Common myeloid progenitor, CD34-positive (primary cell): ENCODE measurements at regions not wholly inside any gene's neighbourhood (a gene's known extent, or its start where the extent isn't known, plus 50 kb on each side); places are given as distances from the start of the nearest gene placed in this dataset.

Experiments
- CTCF ChIA-PET: fragments of 350-600 bp; sonication (Branson Sonifier 250); formaldehyde crosslinking; loops from one replicate; lab custom pipeline; 2021; ENCODE audit warnings: antibody characterized with exemption; lab: Charles Lee
- POLR2A ChIA-PET: fragments of 350-600 bp; sonication (Branson Sonifier 250); formaldehyde crosslinking; loops from one replicate; lab custom pipeline; 2021; ENCODE audit warnings: antibody characterized with exemption; lab: Charles Lee
- DNase-seq, 3 donors: peaks; one replicate each; pipeline versions ENCODE4 v3.0.0 to v3.0.0-alpha.2; 2013
- H3K27ac ChIP-seq, 2 experiments: 1 replicate in 1 of 2; 2 replicates in 1 of 2; pipeline ENCODE4 v1.7.0; 2013; ENCODE audit warnings: inconsistent platforms in 2 of 2, low read length in 2 of 2, mild to moderate bottlenecking in 2 of 2, low read depth in 1 of 2, moderate library complexity in 1 of 2; ENCODE audit not compliant: severe bottlenecking in 2 of 2, insufficient read depth in 1 of 2, poor library complexity in 1 of 2
- H3K27me3 ChIP-seq, 5 experiments: replicated peaks in 2 of 5; 1 replicate in 3 of 5; 2 replicates in 2 of 5; pipeline versions ENCODE4 v1.6.1 to v1.7.0; 2013; ENCODE audit warnings: low read length in 4 of 5, mild to moderate bottlenecking in 2 of 5, moderate library complexity in 2 of 5, inconsistent platforms in 1 of 5; ENCODE audit not compliant: insufficient read depth in 5 of 5, control insufficient read depth in 4 of 5
- H3K36me3 ChIP-seq, 4 experiments: 1 replicate in 2 of 4; 2 replicates in 2 of 4; pipeline versions ENCODE4 v1.6.1 to v1.7.0; 2013; ENCODE audit warnings: low read length in 3 of 4, control low read depth in 1 of 4, mild to moderate bottlenecking in 1 of 4; ENCODE audit not compliant: control insufficient read depth in 4 of 4, insufficient read depth in 4 of 4
- H3K4me1 ChIP-seq, 4 experiments: 1 replicate in 3 of 4; 2 replicates in 1 of 4; pipeline versions ENCODE4 v1.6.1 to v1.7.1; 2013; ENCODE audit warnings: low read length in 3 of 4, mild to moderate bottlenecking in 3 of 4, control low read depth in 1 of 4, inconsistent platforms in 1 of 4, moderate library complexity in 1 of 4; ENCODE audit not compliant: control insufficient read depth in 4 of 4, insufficient read depth in 4 of 4; ENCODE audit errors: control extremely low read depth in 1 of 4
- H3K4me3 ChIP-seq, 7 experiments: 1 replicate in 4 of 7; 2 replicates in 3 of 7; pipeline versions ENCODE4 v1.5.1 to v1.7.0; 2013; ENCODE audit warnings: mild to moderate bottlenecking in 7 of 7, low read length in 6 of 7, moderate library complexity in 6 of 7, inconsistent platforms in 2 of 7, low read depth in 2 of 7, control low read depth in 1 of 7; ENCODE audit not compliant: insufficient read depth in 4 of 7, control insufficient read depth in 1 of 7; ENCODE audit errors: extremely low read depth in 1 of 7
- H3K9me3 ChIP-seq, 5 experiments: 1 replicate in 4 of 5; 2 replicates in 1 of 5; pipeline versions ENCODE4 v1.6.1 to v1.7.1; 2013; ENCODE audit warnings: low read length in 4 of 5, mild to moderate bottlenecking in 2 of 5, inconsistent platforms in 1 of 5, low read depth in 1 of 5, moderate library complexity in 1 of 5; ENCODE audit not compliant: control insufficient read depth in 4 of 5, insufficient read depth in 2 of 5; ENCODE audit errors: control extremely low read depth in 1 of 5
- WGBS: methylation state at CpG from one replicate; pipeline ENCODE4 v1.1.5; 2013; ENCODE audit not compliant: insufficient coverage; 5-methylcytosine and 5-hydroxymethylcytosine counted together

DNA sequence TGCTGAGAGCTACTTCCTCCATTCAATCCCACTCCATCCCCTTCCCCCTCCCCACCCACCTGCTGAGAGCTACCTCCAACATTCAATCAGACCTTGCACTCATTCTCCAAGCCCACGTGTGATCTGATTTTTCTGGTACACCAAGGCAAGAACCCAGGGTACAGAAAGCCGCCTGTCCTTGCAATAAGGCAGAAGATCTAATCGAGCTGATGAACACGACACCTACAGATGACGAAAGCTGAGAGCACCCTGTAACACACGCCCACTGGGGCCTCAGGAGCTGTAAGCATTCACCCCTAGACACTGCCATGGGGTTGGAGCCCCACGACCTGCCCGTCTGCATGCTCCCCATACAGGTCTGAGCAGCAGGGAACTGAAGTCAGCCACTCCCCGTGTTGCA is 58.3 kb downstream of the TRIML1 start:
- Histone ChIP-seq H3K36me3 (no peaks in the 10 kb centered on the region), H3K27ac (no peak overlapping the region), H3K4me1 (no peaks in the 10 kb centered on the region), H3K27me3 (no peaks in the 10 kb centered on the region), H3K9me3 (peaks cover 0 to 2% (median 0%) of the 10 kb centered on the region in 5 experiments), H3K4me3 (no peak overlapping the region)
- no peak for DNase-seq
- 96% methylated on average over 9 of the region's 9 CpGs for WGBS
- POLR2A ChIA-PET, result no interaction called here
- CTCF ChIA-PET, result no interaction called here

- 89% methylated on average over 8 of the region's 11 CpGs for WGBS
- ChIA-PET CTCF (no interaction called here), POLR2A (no interaction called here)
- Histone ChIP-seq H3K27ac (no peak overlapping the region), H3K9me3 (peaks cover 0 to 2% (median 0%) of the 10 kb centered on the region in 5 experiments), H3K4me3 (no peak overlapping the region), H3K4me1 (no peaks in the 10 kb centered on the region), H3K36me3 (no peaks in the 10 kb centered on the region), H3K27me3 (no peaks in the 10 kb centered on the region)
- no peak for DNase-seq
These were observed 59.9 kb downstream of the TRIML1 start for GRCh38 chr4:188198982-188199792.

DNA sequence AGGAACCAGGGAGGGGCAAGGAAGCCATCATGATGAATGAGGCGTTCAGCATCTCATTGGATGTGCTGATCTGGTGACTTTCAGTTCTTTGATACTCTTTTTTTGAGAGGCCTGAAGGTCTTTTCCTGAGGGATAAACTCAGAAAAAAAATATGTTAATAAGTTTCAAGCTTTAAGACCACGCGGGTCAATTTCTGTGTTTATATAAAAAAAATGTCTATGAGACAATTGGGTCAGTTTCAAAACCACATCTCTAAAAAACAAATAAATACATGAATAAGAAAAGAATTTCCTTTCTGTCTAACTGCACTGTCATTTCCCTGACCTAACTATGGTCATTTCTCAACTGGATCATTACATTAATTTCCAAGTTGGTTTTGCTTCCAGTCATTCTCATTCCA is 62.6 kb downstream of the TRIML1 start:
- ChIA-PET CTCF (no interaction called here), POLR2A (no interaction called here)
- WGBS, result 100% methylated on average over 1 of the region's 3 CpGs
- no peak overlapping the region for H3K27ac ChIP-seq
- no peaks in the 10 kb centered on the region for H3K9me3 ChIP-seq
- H3K4me1 ChIP-seq, result no peaks in the 10 kb centered on the region
- H3K36me3 ChIP-seq, result no peaks in the 10 kb centered on the region
- no peak overlapping the region for H3K4me3 ChIP-seq
- DNase-seq, result no peak
- no peaks in the 10 kb centered on the region for H3K27me3 ChIP-seq

GRCh38 chr4:188206783-188207182 is 67.5 kb downstream of the TRIML1 start:
- Histone ChIP-seq H3K9me3 (no peaks in the 10 kb centered on the region), H3K27me3 (no peaks in the 10 kb centered on the region), H3K36me3 (no peaks in the 10 kb centered on the region), H3K27ac (no peak overlapping the region), H3K4me3 (no peak overlapping the region), H3K4me1 (no peaks in the 10 kb centered on the region)
- ChIA-PET CTCF (no interaction called here), POLR2A (no interaction called here)
- 89% methylated on average over 2 of the region's 3 CpGs for WGBS
- DNase-seq, result no peak

DNA sequence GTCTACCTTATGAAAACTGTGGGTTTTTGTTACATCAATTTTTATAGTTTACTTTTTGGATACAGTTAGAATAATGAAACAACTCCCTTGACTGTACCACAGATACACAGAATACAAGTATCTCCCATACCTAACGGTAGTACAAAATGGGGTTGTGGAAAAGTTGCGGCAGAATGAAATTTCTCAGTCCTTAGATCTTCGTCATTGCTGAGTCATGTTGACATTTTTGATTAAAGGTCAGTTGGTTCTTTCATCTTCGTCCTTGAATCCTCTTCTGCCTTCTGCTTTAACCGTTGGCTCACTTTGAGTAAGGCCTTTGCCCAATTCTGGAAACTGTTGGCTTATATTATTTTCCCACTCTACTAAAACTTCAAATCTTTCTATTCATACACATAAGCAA is 75.6 kb downstream of the TRIML1 start:
- no peak overlapping the region for H3K4me3 ChIP-seq
- no peaks in the 10 kb centered on the region for H3K36me3 ChIP-seq
- DNase-seq, result no peak
- no peaks in the 10 kb centered on the region for H3K4me1 ChIP-seq
- peaks cover 0 to 3% (median 0%) of the 10 kb centered on the region in 5 experiments for H3K27me3 ChIP-seq
- 96% methylated on average over 3 of the region's 5 CpGs for WGBS
- ChIA-PET CTCF (no interaction called here), POLR2A (no interaction called here)
- H3K27ac ChIP-seq, result no peak overlapping the region
- H3K9me3 ChIP-seq, result no peaks in the 10 kb centered on the region

GRCh38 chr4:188218392-188218791 is 79.2 kb downstream of the TRIML1 start:
- CTCF ChIA-PET, result no interaction called here
- Histone ChIP-seq H3K9me3 (no peaks in the 10 kb centered on the region), H3K4me1 (no peaks in the 10 kb centered on the region), H3K4me3 (no peak overlapping the region), H3K27me3 (peaks cover 0 to 3% (median 0%) of the 10 kb centered on the region in 5 experiments), H3K36me3 (no peaks in the 10 kb centered on the region), H3K27ac (no peak overlapping the region)
- 83% methylated on average over 22 of the region's 28 CpGs for WGBS
- DNase-seq, result no peak
- POLR2A ChIA-PET, result no interaction called here

GRCh38 chr4:188220006-188220405 is 80.8 kb downstream of the TRIML1 start:
- Histone ChIP-seq H3K27ac (no peak overlapping the region), H3K27me3 (peaks cover 0 to 3% (median 0%) of the 10 kb centered on the region in 5 experiments), H3K9me3 (no peaks in the 10 kb centered on the region), H3K4me3 (no peak overlapping the region), H3K4me1 (no peaks in the 10 kb centered on the region), H3K36me3 (no peaks in the 10 kb centered on the region)
- POLR2A ChIA-PET, result no interaction called here
- 100% methylated on average over 1 of the region's 4 CpGs for WGBS
- DNase-seq, result no peak
- CTCF ChIA-PET, result no interaction called here
